Naive thymus-derived CD4-positive, alpha-beta T cell (primary cell): ENCODE measurements at regions not wholly inside any gene's neighbourhood (a gene's known extent, or its start where the extent isn't known, plus 50 kb on each side); places are given as distances from the start of the nearest gene placed in this dataset.
"Not testable (repeated sequence)": the region's sequence is repeated elsewhere in the genome, so short reads cannot be mapped to it uniquely, and the experiment has no call there.

Experiments used
- ATAC-seq: fragments of 150-1000 bp; cut with Tn5 transposase; 2 replicates; pipeline ENCODE4 v1.10.0; 2021; ENCODE audit warnings: mild to moderate bottlenecking, moderate library complexity
- CTCF ChIA-PET: fragments of 350-600 bp; sonication (Branson Sonifier 250); formaldehyde crosslinking; loops from one replicate; lab custom pipeline; 2021; ENCODE audit warnings: antibody characterized with exemption; lab: Charles Lee
- POLR2A ChIA-PET: fragments of 350-600 bp; sonication (Branson Sonifier 250); formaldehyde crosslinking; loops from one replicate; lab custom pipeline; 2021; ENCODE audit warnings: antibody characterized with exemption, inconsistent platforms; lab: Charles Lee
- DNase-seq, 9 donors: peaks; one replicate each; pipeline versions ENCODE4 v3.0.0 to v3.0.0-alpha.2; 2020 to 2022; ENCODE audit warnings: mixed read lengths in 1 of 9
- H3K27ac ChIP-seq: one replicate; pipeline ENCODE4 v1.7.0; 2013; ENCODE audit warnings: mild to moderate bottlenecking, low read depth, low read length, moderate library complexity
- H3K27me3 ChIP-seq, 2 donors: one replicate each; pipeline ENCODE4 v1.7.0; 2013; ENCODE audit warnings: low read length in 2 of 2, mild to moderate bottlenecking in 2 of 2, moderate library complexity in 2 of 2; ENCODE audit not compliant: control insufficient read depth in 2 of 2, insufficient read depth in 2 of 2
- H3K36me3 ChIP-seq, 3 experiments: 1 replicate in 2 of 3; 2 replicates in 1 of 3; pipeline ENCODE4 v1.7.0; 2013; ENCODE audit warnings: low read length in 3 of 3, mild to moderate bottlenecking in 3 of 3, moderate library complexity in 1 of 3; ENCODE audit not compliant: insufficient read depth in 3 of 3, control insufficient read depth in 2 of 3
- H3K4me1 ChIP-seq, 2 donors: one replicate each; pipeline ENCODE4 v1.7.0; 2013; ENCODE audit warnings: low read length in 2 of 2, mild to moderate bottlenecking in 2 of 2, moderate library complexity in 1 of 2; ENCODE audit not compliant: control insufficient read depth in 2 of 2, insufficient read depth in 2 of 2
- H3K4me3 ChIP-seq: 2 replicates; pipeline ENCODE4 v1.7.0; 2013; ENCODE audit warnings: mild to moderate bottlenecking, low read length
- H3K9me3 ChIP-seq, 3 experiments: 1 replicate in 2 of 3; 2 replicates in 1 of 3; pipeline ENCODE4 v1.7.0; 2013; ENCODE audit warnings: low read length in 3 of 3; ENCODE audit not compliant: control insufficient read depth in 2 of 3
- H3K27ac Mint-ChIP-seq, 9 donors: one replicate each; pipeline ENCODE4 v1.8.0; 2020 to 2022; ENCODE audit warnings: mixed read lengths in 9 of 9, mild to moderate bottlenecking in 8 of 9, moderate library complexity in 5 of 9, inconsistent platforms in 2 of 9
- H3K27me3 Mint-ChIP-seq, 5 donors: one replicate each; pipeline ENCODE4 v1.8.0; 2021 to 2022; ENCODE audit warnings: mixed read lengths in 5 of 5, mild to moderate bottlenecking in 1 of 5
- H3K36me3 Mint-ChIP-seq, 5 donors: one replicate each; pipeline ENCODE4 v1.8.0; 2020 to 2022; ENCODE audit warnings: mixed read lengths in 5 of 5, mild to moderate bottlenecking in 3 of 5, inconsistent platforms in 1 of 5
- H3K4me1 Mint-ChIP-seq, 7 donors: one replicate each; pipeline ENCODE4 v1.8.0; 2020 to 2022; ENCODE audit warnings: mixed read lengths in 7 of 7, mild to moderate bottlenecking in 3 of 7, inconsistent platforms in 1 of 7
- H3K4me3 Mint-ChIP-seq, 10 donors: one replicate each; pipeline ENCODE4 v1.8.0; 2020 to 2022; ENCODE audit warnings: mild to moderate bottlenecking in 10 of 10, mixed read lengths in 10 of 10, moderate library complexity in 6 of 10, inconsistent platforms in 2 of 10
- H3K9me3 Mint-ChIP-seq, 11 donors: one replicate each; pipeline ENCODE4 v1.8.0; 2020 to 2022; ENCODE audit warnings: mixed read lengths in 11 of 11, mild to moderate bottlenecking in 4 of 11, inconsistent platforms in 1 of 11, moderate library complexity in 1 of 11
- intact Hi-C, 2 donors: fragments of 100-400 bp; cut with micrococcal nuclease; formaldehyde crosslinking; loops; one replicate each; pipeline ENCODE4 v1.15.1; 2023

DNA sequence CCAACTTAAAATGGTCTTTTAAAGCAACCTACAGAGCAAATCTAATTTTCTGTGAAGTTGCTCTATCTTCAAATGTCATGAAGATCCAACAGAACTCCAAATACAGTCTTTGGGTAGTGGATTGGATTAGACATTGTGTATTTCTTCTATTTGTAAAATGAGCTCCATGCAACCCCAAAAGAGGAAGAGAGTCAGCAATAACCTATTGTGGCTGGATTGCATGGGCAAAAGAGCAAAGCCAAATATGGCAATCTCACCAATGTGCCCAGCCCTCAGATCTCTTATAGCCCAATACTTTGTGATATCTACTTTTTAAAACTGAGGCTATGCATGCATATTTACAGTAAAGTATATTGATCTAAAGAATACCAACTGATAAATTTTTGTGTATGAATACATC is 146.3 kb downstream of the TXNL1 start:
- peaks cover 0 to 23% (median 20%) of the 10 kb centered on the region in 5 donors for H3K27me3 Mint-ChIP-seq
- H3K4me1 Mint-ChIP-seq = no peaks in the 10 kb centered on the region
- peaks cover 0 to 4% (median 0%) of the 10 kb centered on the region in 11 donors for H3K9me3 Mint-ChIP-seq
- ATAC-seq (no peak), DNase-seq (no peak)
- ChIA-PET POLR2A (no interaction called here), CTCF (no interaction called here)
- intact Hi-C loops = no loop called here
- H3K27me3 ChIP-seq = no peaks in the 10 kb centered on the region
- no peaks in the 10 kb centered on the region for H3K9me3 ChIP-seq
- no peak overlapping the region for H3K27ac ChIP-seq
- no peaks in the 10 kb centered on the region for H3K36me3 Mint-ChIP-seq
- no peak overlapping the region for H3K4me3 Mint-ChIP-seq
- no peaks in the 10 kb centered on the region for H3K4me1 ChIP-seq
- no peak overlapping the region for H3K4me3 ChIP-seq
- no peak overlapping the region for H3K27ac Mint-ChIP-seq
- H3K36me3 ChIP-seq = no peaks in the 10 kb centered on the region

DNA sequence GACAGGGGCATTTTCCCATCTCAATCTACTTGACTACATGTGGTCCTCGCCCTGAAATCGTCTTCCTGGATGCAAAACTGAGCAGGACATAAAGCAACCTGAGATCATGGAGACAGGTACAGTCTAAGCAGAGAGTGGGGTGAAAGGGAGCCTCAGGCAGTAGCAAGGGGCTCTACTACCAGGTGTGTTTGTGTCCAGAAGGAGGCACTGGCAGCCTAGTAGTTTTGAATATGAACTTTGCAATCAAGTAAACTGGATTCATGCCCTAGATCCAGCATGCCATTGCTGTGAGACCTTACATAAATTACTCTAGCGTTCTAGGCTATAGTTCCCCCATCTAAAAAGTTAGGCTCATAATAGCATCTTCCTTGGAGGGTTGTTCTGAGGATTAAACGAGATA is 147.4 kb downstream of the TXNL1 start:
- intact Hi-C loops = no loop called here
- H3K9me3 Mint-ChIP-seq = peaks cover 0 to 6% (median 0%) of the 10 kb centered on the region in 11 donors
- H3K4me3 Mint-ChIP-seq = no peak overlapping the region
- Histone ChIP-seq H3K4me3 (no peak overlapping the region), H3K9me3 (no peaks in the 10 kb centered on the region), H3K27me3 (no peaks in the 10 kb centered on the region), H3K4me1 (no peaks in the 10 kb centered on the region), H3K27ac (no peak overlapping the region), H3K36me3 (no peaks in the 10 kb centered on the region)
- ChIA-PET POLR2A (no interaction called here), CTCF (no interaction called here)
- no peak overlapping the region for H3K27ac Mint-ChIP-seq
- H3K4me1 Mint-ChIP-seq = no peaks in the 10 kb centered on the region
- no peaks in the 10 kb centered on the region for H3K36me3 Mint-ChIP-seq
- DNase-seq (no peak), ATAC-seq (no peak)
- H3K27me3 Mint-ChIP-seq = peaks cover 0 to 24% (median 22%) of the 10 kb centered on the region in 5 donors

DNA sequence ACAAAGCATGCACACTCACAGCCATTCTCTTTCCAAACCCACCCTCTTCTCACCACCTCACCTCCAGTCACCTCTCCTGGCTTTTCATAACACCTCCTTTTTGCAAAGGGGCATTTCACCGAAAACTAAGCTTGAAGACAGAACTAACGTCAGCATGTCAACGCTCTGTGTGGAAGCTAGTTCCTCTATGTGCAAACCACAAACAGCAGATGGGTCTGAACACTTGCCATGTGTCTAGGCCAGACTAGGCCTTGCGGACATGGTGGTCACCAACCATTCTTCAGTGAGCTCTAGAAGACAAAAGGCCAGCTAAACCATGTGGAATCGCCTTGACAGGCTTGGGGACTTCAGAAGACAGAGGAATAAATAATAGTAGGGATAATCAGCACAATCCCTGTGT is 148.5 kb downstream of the TXNL1 start:
- Histone ChIP-seq H3K36me3 (no peaks in the 10 kb centered on the region), H3K4me3 (no peak overlapping the region), H3K27me3 (no peaks in the 10 kb centered on the region), H3K9me3 (no peaks in the 10 kb centered on the region), H3K27ac (no peak overlapping the region), H3K4me1 (no peaks in the 10 kb centered on the region)
- no peak for DNase-seq
- ChIA-PET POLR2A (no interaction called here), CTCF (no interaction called here)
- no peaks in the 10 kb centered on the region for H3K4me1 Mint-ChIP-seq
- intact Hi-C loops = no loop called here
- ATAC-seq = no peak
- H3K27ac Mint-ChIP-seq = no peak overlapping the region
- H3K27me3 Mint-ChIP-seq = peaks cover 0 to 23% (median 16%) of the 10 kb centered on the region in 5 donors
- no peak overlapping the region for H3K4me3 Mint-ChIP-seq
- H3K9me3 Mint-ChIP-seq = peaks cover 0 to 7% (median 0%) of the 10 kb centered on the region in 11 donors
- H3K36me3 Mint-ChIP-seq = no peaks in the 10 kb centered on the region

DNA sequence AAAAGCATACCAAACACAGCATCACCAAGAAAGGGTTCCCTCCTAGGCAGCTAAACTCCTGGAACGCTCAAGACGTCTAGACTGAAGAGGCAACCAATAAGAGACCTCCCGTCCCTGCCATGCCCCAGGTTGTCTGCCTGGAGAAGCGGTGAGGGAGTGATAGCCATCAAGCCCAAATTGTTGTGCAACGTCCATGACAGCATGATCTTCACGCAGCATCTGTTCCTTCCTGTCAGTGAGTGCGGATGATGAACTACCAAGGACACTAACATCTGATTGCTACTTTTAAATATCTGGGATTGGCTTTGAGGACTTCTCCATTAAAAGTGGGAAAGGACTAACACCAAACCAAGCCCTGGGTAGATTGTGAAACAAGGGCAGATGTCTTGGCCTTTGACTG is 149.7 kb downstream of the TXNL1 start:
- Mint-ChIP-seq H3K9me3 (peaks cover 0 to 7% (median 0%) of the 10 kb centered on the region in 11 donors), H3K4me1 (no peaks in the 10 kb centered on the region), H3K27ac (no peak overlapping the region), H3K36me3 (no peaks in the 10 kb centered on the region), H3K4me3 (no peak overlapping the region), H3K27me3 (peaks cover 0 to 20% (median 8%) of the 10 kb centered on the region in 5 donors)
- no peaks in the 10 kb centered on the region for H3K4me1 ChIP-seq
- ChIA-PET CTCF (no interaction called here), POLR2A (no interaction called here)
- intact Hi-C loops = no loop called here
- no peaks in the 10 kb centered on the region for H3K27me3 ChIP-seq
- no peaks in the 10 kb centered on the region for H3K9me3 ChIP-seq
- DNase-seq (no peak), ATAC-seq (peak; percentile 27)
- H3K36me3 ChIP-seq = no peaks in the 10 kb centered on the region
- H3K4me3 ChIP-seq = no peak overlapping the region
- no peak overlapping the region for H3K27ac ChIP-seq

DNA sequence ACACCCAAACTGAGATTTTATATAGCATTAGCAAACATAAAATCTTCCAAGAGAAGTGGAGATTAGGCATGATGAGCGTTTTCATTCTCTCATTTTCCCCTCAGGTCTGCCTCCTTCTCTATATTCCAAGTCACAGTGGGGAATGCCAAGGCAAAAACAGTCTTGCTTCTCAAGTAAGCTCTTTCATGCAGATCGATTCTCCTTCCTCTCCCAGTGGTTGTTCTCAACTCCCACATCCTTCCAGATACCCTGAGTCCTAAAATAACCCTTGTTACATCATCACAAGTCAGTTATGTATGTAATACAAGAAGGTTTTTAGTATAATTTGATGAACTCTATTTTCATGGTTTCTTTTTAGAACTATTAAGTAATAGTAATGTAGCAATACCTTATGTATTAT is 150.6 kb downstream of the TXNL1 start:
- CTCF ChIA-PET = no interaction called here
- DNase-seq = no peak

DNA sequence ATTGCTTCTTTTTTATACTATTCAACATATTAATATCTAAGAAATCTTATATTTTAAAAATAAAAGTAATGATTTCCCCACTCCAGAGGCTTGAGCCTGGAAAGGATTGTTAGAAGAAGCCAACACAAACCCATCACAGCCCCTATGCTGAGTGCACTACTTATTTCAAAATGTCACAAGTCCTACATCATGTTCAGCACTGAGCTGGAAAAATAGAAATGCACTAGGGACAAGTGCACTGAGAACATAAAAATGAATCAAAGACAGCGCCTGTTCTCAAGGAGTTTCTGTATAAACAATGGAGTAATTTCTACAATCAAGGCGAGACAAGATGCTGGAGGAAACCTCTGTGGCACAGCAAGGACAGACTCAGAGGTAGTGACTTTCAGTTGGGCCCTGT is 155.0 kb downstream of the TXNL1 start:
- Mint-ChIP-seq H3K9me3 (peaks cover 0 to 7% (median 0%) of the 10 kb centered on the region in 11 donors), H3K4me3 (no peak overlapping the region), H3K4me1 (peaks cover 0 to 2% (median 0%) of the 10 kb centered on the region in 7 donors), H3K27ac (no peak overlapping the region), H3K36me3 (no peaks in the 10 kb centered on the region), H3K27me3 (peaks cover 0 to 20% (median 5%) of the 10 kb centered on the region in 5 donors)
- DNase-seq (no peak), ATAC-seq (no peak)
- H3K4me3 ChIP-seq = no peak overlapping the region
- no peaks in the 10 kb centered on the region for H3K36me3 ChIP-seq
- H3K27me3 ChIP-seq = no peaks in the 10 kb centered on the region
- H3K4me1 ChIP-seq = no peaks in the 10 kb centered on the region
- intact Hi-C loops = no loop called here
- no peak overlapping the region for H3K27ac ChIP-seq
- H3K9me3 ChIP-seq = no peaks in the 10 kb centered on the region
- CTCF ChIA-PET = no interaction called here
- POLR2A ChIA-PET = no interaction called here

More for the DNA sequence above, 150.6 kb downstream of the TXNL1 start:
- Mint-ChIP-seq H3K36me3 (no peaks in the 10 kb centered on the region), H3K27me3 (peaks cover 0 to 12% (median 5%) of the 10 kb centered on the region in 5 donors), H3K27ac (no peak overlapping the region), H3K4me3 (no peak overlapping the region), H3K9me3 (peaks cover 0 to 7% (median 0%) of the 10 kb centered on the region in 11 donors), H3K4me1 (no peaks in the 10 kb centered on the region)
- Histone ChIP-seq H3K27ac (no peak overlapping the region), H3K4me3 (no peak overlapping the region), H3K9me3 (no peaks in the 10 kb centered on the region), H3K27me3 (no peaks in the 10 kb centered on the region), H3K4me1 (no peaks in the 10 kb centered on the region), H3K36me3 (no peaks in the 10 kb centered on the region)
- intact Hi-C loops = no loop called here
- POLR2A ChIA-PET = no interaction called here
- ATAC-seq = no peak

DNA sequence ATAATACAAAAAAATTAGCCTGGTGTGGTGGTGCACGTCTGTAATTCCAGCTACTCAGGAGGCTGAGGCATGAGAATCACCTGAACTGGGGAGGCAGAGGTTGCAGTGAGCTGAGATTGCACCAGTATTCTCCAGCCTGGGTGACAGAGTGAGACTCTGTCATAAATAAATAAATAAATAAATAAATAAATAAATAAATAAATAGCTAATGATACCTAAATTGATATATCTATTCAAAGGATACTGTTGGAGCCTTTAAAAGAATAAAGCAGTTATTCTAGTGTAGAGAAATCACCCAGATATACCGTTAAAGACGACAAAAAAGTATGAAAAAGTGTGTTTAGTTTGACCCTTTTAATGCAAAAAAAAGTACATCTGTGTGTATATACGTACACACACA is 155.6 kb downstream of the TXNL1 start:
- H3K9me3 Mint-ChIP-seq, H3K4me1 Mint-ChIP-seq, DNase-seq, ATAC-seq, H3K4me3 ChIP-seq, H3K4me3 Mint-ChIP-seq, POLR2A ChIA-PET, CTCF ChIA-PET, H3K27ac Mint-ChIP-seq, H3K36me3 Mint-ChIP-seq, H3K27me3 ChIP-seq, intact Hi-C loops, H3K9me3 ChIP-seq, H3K27ac ChIP-seq, H3K36me3 ChIP-seq, H3K4me1 ChIP-seq: not testable (repeated sequence)
- peaks cover 0 to 20% (median 4%) of the 10 kb centered on the region in 5 donors for H3K27me3 Mint-ChIP-seq
